ENCODE measurements at regions not wholly inside any gene's neighbourhood (a gene's known extent, or its start where the extent isn't known, plus 50 kb on each side); places are given as distances from the start of the nearest gene placed in this dataset.

- Mint-ChIP-seq H3K4me3 (no peak overlapping the region), H3K9me3 (peaks cover 3% of the 10 kb centered on the region), H3K4me1 (ENCODE audit: low read depth) (no peaks in the 10 kb centered on the region), H3K27ac (no peak overlapping the region), H3K27me3 (no peaks in the 10 kb centered on the region), H3K36me3 (ENCODE audit: low read depth) (no peaks in the 10 kb centered on the region)
- intact Hi-C loops (cut with micrococcal nuclease): no loop called here
- DNase-seq (no peak), ATAC-seq (no peak)
- ChIA-PET CTCF (no interaction called here), POLR2A (no interaction called here)
- no peak for TF ChIP-seq CTCF (IDR thresholded peaks at IDR 0.05)
Measured at GRCh38 chr20:40489886-40490285, 199.2 kb downstream of the MAFB start.

- POLR2A ChIA-PET: no interaction called here
Measured at GRCh38 chr20:40488401-40488800, 200.6 kb downstream of the MAFB start.

GRCh38 chr20:40486297-40486696 lies 202.7 kb downstream of the MAFB start:
- intact Hi-C loops (cut with micrococcal nuclease): no loop called here
- H3K9me3 Mint-ChIP-seq: peaks cover 3% of the 10 kb centered on the region
- ChIA-PET POLR2A (no interaction called here), CTCF (no interaction called here)
- H3K4me1 Mint-ChIP-seq (ENCODE audit: low read depth): no peaks in the 10 kb centered on the region
- H3K4me3 Mint-ChIP-seq: no peak overlapping the region
- H3K27ac Mint-ChIP-seq: no peak overlapping the region
- DNase-seq (no peak), ATAC-seq (no peak)
- peaks cover 3% of the 10 kb centered on the region for H3K27me3 Mint-ChIP-seq
- H3K36me3 Mint-ChIP-seq (ENCODE audit: low read depth): no peaks in the 10 kb centered on the region
- TF ChIP-seq CTCF (IDR thresholded peaks at IDR 0.05): no peak

More at GRCh38 chr20:40488401-40488800, 200.6 kb downstream of the MAFB start:
- Mint-ChIP-seq H3K4me3 (no peak overlapping the region), H3K9me3 (peaks cover 3% of the 10 kb centered on the region), H3K27ac (no peak overlapping the region), H3K4me1 (ENCODE audit: low read depth) (no peaks in the 10 kb centered on the region), H3K27me3 (peaks cover 3% of the 10 kb centered on the region), H3K36me3 (ENCODE audit: low read depth) (no peaks in the 10 kb centered on the region)
- DNase-seq: no peak
- no peak for ATAC-seq
- CTCF ChIA-PET: no interaction called here
- intact Hi-C loops (cut with micrococcal nuclease): no loop called here
- no peak for TF ChIP-seq CTCF (IDR thresholded peaks at IDR 0.05)

- POLR2A ChIA-PET: no interaction called here
- no peak for DNase-seq
- H3K36me3 Mint-ChIP-seq (ENCODE audit: low read depth): no peaks in the 10 kb centered on the region
- no peak for TF ChIP-seq CTCF (IDR thresholded peaks at IDR 0.05)
- peaks cover 4% of the 10 kb centered on the region for H3K27me3 Mint-ChIP-seq
- no peak overlapping the region for H3K4me3 Mint-ChIP-seq
- no peak overlapping the region for H3K27ac Mint-ChIP-seq
- ATAC-seq: no peak
- H3K9me3 Mint-ChIP-seq: peaks cover 3% of the 10 kb centered on the region
- no peaks in the 10 kb centered on the region for H3K4me1 Mint-ChIP-seq (ENCODE audit: low read depth)
- CTCF ChIA-PET: no interaction called here
- intact Hi-C loops (cut with micrococcal nuclease): no loop called here
Measured at GRCh38 chr20:40481743-40482458, 207.1 kb downstream of the MAFB start.

GRCh38 chr20:40481337-40481736 lies 207.7 kb downstream of the MAFB start:
- intact Hi-C loops (cut with micrococcal nuclease): no loop called here
- Mint-ChIP-seq H3K36me3 (ENCODE audit: low read depth) (no peaks in the 10 kb centered on the region), H3K9me3 (peaks cover 2% of the 10 kb centered on the region), H3K27me3 (peaks cover 4% of the 10 kb centered on the region), H3K4me1 (ENCODE audit: low read depth) (no peaks in the 10 kb centered on the region), H3K27ac (no peak overlapping the region), H3K4me3 (no peak overlapping the region)
- no peak for TF ChIP-seq CTCF (IDR thresholded peaks at IDR 0.05)
- ChIA-PET POLR2A (no interaction called here), CTCF (no interaction called here)
- DNase-seq (no peak), ATAC-seq (no peak)

Data from activated CD8-positive, alpha-beta T cell treated with anti-CD3 and anti-CD28 coated beads for 36 hours (primary cell).